ENCODE measurements at regions not wholly inside any gene's neighbourhood (a gene's known extent, or its start where the extent isn't known, plus 50 kb on each side); places are given as distances from the start of the nearest gene placed in this dataset.

GRCh38 chr6:6772751-6773150 is 184.2 kb downstream of the LY86 start:
- TF ChIP-seq EP300 (IDR thresholded peaks at IDR 0.05) (no peak), CTCF (IDR thresholded peaks at IDR 0.05) (no peak), POLR2AphosphoS5 (IDR thresholded peaks at IDR 0.05) (no peak), POLR2A (IDR thresholded peaks at IDR 0.05) (no peak)
